ENCODE measurements at regions not wholly inside any gene's neighbourhood (a gene's known extent, or its start where the extent isn't known, plus 50 kb on each side); places are given as distances from the start of the nearest gene placed in this dataset.

DNA sequence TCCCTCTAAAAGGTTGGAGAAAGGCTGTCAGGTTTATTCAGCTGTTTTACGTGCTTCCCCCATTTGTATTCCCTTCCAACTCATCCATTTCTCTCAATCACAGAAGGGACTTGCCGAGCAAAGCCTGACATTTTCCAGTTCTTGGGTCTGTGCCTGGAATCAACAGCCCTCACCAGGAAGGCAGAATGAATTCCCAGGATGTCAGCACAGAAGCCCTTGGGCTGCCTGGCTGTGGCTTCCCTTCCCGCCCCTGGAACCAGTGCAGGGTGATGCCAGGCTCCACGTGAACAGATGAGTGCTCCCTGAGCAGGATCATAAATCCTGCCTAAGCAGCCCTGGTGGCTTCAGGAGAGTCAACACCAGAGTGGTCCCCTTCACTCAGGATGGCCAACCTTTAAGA lies 86.1 kb upstream of the CD83 start:
- no peak for DNase-seq

DNA sequence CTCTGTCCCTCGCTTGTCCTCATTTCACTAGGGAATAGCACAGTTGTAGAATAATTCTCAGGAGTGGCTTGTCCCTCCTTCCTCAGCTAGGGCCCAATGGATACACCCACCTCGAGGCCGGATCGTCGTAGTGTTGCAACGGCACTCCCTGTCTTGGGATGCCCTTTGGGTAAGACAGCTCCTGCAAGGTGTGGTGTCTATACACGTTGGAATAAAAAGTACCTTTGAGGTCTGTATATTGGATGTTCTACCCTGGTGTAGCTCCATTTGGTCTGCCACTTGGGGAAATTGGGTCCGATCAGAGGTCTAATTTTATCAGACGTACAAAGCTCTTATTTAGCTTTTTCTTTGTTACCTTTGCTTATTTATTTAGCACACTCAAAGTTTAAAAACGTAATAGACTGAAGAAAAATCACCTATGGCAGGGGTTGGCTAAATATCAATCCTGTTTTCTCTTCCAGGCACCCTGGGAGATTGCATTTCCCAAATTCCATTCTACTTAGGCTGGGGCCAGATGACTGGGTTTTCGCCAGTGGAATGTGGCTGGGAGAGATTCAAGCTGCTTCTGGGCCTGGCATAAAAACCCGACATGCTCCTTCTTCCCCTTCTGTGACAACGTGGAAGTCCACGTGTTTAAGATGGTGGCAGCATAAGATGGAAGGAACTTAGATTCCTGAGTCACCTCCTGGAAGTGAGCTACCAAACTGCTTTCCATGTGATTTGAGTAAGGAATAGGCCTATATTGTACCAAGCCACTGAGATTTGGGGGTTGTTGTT lies 82.3 kb upstream of the CD83 start:
- no peak for DNase-seq

GRCh38 chr6:14035874-14036273 lies 81.7 kb upstream of the CD83 start:
- no peak for DNase-seq

DNA sequence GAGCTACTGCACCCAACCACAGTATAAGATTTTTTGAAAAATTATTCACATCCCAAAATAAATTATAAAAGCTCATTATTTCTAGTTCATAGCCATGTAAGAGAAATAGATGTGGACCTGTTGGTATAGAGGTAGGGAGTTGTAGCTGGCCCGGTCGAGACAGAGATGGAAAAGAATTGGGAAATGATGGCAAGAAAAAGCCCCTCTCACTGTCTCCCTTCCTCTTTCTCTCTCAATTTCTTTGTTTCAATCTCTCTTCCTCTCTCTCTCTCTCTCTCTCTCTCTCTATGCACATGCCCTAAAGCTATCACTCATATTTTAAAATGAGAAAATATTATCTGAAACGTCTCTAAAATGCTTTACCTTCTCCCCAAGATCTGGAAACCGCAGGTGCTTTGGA lies 80.7 kb upstream of the CD83 start:
- no peak for DNase-seq

- peak; percentile 56 for DNase-seq
Observed at GRCh38 chr6:14037402-14038277, 79.9 kb upstream of the CD83 start.

DNA sequence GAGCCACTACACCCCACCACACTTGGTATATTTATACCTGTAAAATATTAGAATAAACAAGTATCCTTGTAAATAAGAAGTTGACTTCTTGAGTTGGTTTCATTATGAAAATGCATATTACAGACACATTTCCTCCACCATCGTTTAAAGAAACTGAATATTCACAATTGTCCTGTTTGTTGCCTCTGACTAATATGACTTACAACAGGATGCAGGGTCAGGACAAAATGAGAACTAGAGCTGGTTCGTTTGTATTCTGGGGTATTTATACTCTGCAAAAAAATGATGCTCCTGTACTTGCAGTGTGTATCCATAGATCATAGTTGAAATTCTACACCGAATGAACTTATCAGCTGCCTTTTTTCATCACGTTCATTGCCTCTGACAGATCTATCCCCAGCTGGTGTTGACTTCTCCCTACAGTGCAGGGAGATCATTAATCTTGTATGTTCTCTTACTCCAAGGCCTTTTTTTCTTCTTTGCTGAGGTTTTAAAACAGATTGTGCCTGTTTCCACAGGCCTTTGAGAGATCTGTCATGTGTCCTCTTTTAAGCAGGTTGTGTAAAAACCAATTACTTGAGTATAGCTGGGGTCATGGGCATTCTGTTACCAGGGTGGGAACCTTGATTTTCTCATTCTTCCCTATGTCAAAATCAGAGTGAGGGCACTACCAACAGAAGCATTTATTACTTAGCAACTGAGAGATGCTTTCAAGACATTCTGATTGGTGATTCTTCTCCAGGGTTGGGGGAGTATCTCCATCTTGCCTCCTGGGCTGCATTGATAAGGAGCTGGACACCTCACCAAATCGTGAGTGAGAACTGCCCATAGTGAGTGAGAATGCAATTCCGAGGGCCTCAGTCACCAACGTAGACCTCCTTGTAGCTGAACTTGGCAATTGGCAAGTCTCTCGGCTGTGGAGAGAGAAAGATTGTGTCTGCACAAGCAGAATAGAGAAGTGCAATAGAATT lies 78.8 kb upstream of the CD83 start:
- no peak for DNase-seq

GRCh38 chr6:14040042-14040441 lies 77.5 kb upstream of the CD83 start:
- no peak for DNase-seq

DNA sequence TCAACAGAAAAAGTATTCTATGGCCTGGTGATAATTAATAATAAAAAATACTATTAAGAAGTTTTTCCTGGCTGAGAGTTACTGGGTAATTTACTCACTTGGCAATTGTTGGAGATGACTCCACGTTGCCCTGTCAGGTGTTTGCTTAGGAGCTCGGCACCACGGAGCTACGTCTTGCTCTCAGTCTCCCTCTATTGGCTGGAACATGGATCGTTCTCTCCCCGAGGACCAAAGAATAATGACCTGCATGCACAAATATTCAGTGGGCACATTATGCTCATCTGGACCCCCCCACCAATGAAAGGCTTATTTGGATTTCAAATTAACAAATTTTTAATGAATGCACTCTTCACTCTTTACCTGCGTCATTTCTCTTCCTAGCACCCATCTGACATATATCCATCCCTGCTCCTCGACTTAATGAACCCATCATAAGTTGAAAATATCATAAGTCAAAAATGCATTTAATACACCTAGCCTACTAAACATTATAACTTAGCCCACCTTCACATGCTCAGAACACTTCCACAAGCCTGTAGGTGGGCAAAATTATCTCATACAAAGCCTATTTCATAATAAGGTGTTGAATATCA lies 71.0 kb upstream of the CD83 start:
- DNase-seq: no peak

GRCh38 chr6:14047151-14047740 lies 70.3 kb upstream of the CD83 start:
- no peak for DNase-seq

- DNase-seq: no peak
Observed at GRCh38 chr6:14048837-14049236, 68.7 kb upstream of the CD83 start.

- no peak for DNase-seq
Observed at GRCh38 chr6:14051355-14051754, 66.2 kb upstream of the CD83 start.

DNA sequence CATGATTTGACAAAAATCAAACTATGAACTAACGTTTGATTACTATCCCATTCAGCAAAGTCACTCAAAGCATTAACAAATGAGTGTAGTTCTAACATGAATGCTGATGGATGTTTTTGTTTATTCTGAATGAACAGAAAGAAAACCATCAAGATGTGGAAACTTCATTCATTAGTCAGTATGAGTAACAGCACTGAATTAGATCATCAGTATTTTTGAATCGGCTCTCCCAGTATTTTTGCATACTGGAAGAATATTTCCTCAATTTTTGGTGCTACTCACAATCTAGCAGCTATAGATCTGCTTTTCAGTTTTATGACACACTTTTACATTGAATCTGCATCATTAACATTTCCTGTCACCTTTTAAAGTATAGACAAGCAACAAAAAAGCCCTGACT lies 63.8 kb upstream of the CD83 start:
- DNase-seq: no peak

DNA sequence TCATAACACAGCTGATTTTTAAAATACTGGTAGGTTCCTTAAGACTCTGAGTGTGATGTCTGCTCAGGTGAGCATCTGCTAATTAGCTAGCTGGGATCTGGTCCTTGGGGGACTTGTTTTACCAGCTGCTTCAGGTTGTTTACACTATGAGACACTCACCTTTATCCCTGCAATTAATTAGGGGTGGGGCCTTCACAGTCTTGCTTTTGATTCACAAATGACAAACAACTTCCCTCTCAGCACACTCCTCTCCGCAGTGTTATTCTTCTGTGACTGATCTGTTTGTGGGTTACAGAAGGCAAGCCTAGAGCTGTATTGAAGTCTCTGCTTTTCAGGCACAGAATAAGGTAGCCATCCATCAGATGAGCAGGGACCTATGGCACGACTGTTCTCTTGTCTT lies 62.0 kb upstream of the CD83 start:
- no peak for DNase-seq

DNA sequence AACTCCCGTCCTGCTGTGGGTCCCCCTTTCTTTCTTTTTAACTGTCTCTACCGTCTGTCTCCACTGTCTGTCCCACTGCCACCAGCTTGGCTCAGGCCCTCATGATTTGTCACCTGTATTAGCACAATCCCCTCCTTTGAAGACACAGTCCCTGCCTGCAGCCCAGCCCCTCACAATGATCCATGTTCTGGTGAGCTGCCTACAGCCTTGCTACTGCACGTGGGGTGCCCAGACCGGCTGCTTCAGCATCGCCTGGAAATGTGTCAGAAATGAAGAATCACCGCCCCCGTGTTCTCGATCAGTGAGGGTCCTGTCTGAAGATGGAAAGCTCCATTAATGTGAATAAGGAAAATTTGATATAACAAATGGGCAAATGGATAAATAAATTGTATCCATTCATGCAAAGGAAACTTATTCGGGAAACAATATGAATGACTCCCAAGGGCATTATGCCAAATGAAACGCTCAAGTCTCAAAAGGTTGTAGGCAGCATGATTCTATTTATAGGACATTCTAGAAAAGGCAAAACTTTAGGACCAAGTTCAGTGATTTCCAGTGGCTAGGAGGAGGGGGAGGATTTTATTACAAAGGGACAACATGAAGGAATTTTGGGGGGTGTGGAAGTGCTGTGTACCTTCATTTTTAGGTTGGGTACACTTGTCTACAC lies 59.4 kb upstream of the CD83 start:
- DNase-seq: no peak

DNA sequence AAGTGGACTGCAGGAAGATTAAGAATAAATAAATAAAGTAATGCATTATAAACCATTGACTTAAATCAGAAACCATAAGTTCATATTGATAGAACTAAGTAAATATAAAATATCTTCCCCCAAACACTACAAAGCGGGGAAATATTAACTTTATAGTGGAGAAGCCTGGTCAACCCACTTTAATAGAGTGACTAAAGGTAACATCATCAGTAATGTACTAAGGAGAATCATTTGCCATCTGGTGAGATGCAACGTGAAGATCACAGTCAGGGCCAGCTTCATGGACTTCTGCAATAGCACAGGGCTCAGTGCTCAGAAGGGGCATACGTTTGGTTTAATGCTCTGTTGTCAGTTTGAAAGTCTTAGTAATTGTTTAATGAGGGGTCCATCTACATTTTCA lies 58.8 kb upstream of the CD83 start:
- no peak for DNase-seq

GRCh38 chr6:14059791-14060436 lies 57.7 kb upstream of the CD83 start:
- no peak for DNase-seq

GRCh38 chr6:14060971-14061370 lies 56.6 kb upstream of the CD83 start:
- no peak for DNase-seq

- DNase-seq: no peak
Observed at GRCh38 chr6:14061643-14062042, 55.9 kb upstream of the CD83 start.

- no peak for DNase-seq
Observed at GRCh38 chr6:14062345-14063029, 55.1 kb upstream of the CD83 start.

- DNase-seq: peak; percentile 41
Observed at GRCh38 chr6:14063756-14064155, 53.8 kb upstream of the CD83 start.

All from muscle of arm (tissue), 1 donor.